ENCODE measurements at regions not wholly inside any gene's neighbourhood (a gene's known extent, or its start where the extent isn't known, plus 50 kb on each side); places are given as distances from the start of the nearest gene placed in this dataset.
"Not testable (repeated sequence)": the region's sequence is repeated elsewhere in the genome, so short reads cannot be mapped to it uniquely, and the experiment has no call there.

DNA sequence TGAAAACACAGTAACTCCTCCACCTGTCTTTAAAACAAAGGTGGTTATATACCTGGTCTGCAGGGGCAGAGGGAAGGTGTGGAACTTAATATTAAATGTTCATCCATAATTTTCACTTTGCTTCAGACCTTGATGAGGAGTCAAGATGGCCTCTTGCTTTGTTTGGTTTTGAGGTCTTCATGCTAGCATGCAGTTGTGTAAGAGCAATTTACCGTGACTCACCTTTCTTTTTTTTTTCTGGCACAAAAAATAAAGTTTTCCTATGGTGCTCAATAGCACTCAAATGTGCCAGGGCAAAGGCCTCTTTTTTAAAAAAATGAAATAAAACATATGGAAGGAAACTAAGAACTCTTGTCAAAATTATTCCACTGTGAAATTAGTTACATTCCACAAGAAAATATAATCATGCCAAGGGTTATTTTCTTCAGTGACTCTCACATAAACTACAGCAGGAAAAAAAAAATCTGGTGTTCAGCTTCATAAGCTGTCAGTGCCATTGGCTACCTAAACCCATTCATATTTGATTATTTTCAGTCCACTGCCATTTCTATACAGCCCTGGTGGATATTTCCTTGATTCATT lies 128.2 kb downstream of the SLC7A11 start:
- no peak for DNase-seq

DNA sequence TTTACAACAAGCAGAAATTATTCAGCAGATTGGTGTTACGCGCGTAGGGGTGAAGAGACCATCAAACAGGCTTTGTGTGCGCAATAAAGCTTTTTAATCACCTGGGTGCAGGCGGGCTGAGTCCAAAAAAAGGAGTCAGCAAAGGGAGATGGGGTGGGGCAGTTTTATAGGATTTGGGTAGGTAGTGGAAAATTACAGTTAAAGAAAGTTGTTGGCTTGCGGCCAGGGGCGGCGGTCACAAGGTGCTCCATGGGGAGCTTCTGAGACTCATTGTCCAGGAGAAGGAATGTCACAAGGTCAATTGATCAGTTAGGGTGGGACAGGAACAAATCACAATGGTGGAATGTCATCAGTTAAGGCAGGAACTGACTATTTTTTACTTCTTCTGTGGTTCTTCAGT lies 129.3 kb downstream of the SLC7A11 start:
- not testable (repeated sequence) for DNase-seq

DNA sequence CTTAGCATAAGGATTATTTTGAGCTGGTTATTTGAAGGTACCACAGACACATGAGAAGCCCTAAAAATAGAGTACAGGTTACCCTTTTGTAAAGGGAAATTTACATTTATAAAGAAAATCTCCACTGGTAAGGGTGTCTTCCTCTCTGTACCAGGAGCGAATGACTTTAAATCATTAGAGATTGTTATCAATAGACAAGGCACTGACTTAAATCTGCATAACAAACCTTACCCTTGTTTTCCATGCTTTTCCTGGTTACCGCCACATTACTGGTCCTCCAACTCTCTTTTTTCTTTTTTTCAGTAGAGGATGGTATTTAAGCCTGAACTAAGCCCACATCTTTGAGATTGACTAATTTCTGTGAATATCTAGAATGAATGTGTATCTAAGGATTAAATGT lies 129.8 kb downstream of the SLC7A11 start:
- DNase-seq = no peak

DNA sequence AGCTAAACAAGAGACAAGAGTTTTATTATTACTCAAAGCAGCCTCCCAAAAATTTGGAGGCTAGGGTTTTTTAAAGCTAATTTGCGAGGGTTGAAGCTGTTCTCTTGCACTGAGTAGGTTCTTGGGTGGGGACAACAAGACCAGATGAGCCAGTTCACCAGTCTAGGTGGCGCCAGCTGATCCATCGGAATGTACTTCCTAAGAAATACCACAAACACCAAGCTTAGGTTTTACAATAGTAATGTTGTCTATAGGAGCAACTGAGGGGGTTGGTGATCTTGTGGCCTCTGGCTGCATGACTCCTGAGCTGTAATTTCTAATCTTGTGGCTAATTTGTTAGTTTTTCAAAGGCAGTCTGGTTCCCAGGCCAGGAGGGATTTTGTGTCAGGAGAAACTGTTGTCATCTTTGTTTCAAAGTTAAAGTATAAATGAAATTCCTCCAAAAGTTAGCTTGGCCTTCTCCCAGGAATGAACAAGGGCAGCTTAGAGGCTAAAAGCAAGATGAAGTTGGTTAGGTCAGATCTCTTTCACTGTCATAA lies 130.6 kb downstream of the SLC7A11 start:
- no peak for DNase-seq

DNA sequence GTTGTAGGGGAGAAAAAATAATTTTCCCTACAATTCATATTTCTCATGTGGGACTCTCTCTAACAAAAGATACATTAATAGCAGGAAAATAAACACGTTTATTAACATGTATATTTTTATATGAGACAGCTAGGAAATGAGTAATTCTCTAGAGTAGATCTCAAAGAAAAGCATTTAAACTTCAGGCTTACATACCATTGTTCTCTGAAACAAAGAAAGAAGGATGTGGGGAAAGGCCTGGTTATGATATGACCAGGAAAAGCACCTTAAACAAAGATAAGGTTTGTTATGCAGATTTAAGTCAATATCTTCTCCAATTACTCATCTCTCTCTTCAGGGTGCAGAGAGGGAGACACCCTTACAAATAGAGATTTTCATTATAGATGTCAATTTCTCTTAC lies 131.3 kb downstream of the SLC7A11 start:
- no peak for DNase-seq

GRCh38 chr4:138107023-138107422 lies 135.1 kb downstream of the SLC7A11 start:
- no peak for DNase-seq

DNA sequence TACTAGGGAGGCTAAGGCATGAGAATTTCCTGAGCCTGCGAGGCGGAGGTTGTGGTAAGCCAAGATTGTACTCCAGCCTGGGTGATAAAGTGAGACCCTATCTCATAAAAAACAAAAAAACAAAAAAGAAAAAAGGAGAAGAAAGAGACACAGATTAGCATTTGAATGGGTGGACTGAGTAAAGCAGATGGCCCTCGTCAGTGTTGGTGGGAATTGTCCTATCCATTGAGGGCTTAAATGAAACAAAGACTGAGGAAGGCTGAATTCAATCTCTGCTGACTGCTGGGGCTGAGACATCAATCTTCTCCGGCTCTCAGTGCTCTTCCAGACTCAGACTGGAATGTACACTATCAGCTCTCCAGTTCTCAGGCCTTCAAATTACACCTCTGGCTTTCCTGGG lies 136.8 kb downstream of the SLC7A11 start:
- DNase-seq = no peak

DNA sequence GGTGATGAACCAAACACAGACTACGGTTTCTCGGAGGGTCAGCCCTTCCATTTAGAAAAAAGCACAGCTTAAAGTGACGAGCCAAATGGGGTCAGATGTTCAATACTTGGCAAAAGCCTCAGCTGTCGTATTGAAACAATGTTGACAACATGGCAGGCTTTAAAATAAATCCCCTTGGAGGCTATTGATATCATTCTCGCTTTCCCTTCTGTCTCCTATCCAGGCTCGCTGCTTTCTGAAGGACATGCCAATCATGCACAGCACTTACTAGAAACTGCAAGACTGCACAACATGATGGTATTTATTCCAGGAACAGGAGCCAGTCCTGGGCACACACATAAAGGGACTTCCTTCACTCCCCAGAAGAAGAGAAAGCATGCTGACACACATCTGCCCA lies 137.9 kb downstream of the SLC7A11 start:
- DNase-seq = no peak

DNA sequence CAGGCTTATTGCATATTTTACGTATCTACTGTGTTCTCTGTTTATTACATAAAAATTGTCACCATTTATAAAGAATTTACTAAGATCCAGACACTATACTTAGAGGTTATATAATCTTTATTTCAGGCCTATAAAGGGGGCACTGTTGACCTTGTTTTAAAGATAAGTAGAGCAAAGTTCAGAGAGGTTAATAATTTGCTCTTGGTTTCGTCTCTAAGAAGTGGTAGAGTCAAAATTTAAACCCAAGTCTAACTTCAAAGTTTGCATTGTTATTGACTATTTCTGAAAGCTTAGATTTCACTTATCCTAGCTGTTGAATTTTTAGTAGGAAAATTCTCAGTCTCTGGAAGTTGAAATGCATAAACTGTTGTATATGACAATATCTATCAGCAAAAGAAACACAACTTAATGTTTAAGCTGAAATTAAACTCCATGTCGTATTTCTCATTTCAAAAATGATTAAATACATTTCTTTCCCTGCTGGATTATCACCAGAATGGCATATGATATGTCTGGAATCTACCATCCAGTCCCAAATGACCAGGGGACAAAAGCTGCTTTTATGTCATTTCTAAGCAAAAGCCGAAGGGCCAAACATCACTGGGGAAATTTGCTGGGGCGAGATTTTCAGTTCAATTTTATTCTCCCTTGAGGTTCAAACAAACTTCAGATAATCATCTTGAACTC lies 138.4 kb downstream of the SLC7A11 start:
- no peak for DNase-seq

- DNase-seq = no peak
These were observed 142.8 kb downstream of the SLC7A11 start for GRCh38 chr4:138099385-138099784.

GRCh38 chr4:138097912-138098600 lies 144.1 kb downstream of the SLC7A11 start:
- no peak for DNase-seq

DNA sequence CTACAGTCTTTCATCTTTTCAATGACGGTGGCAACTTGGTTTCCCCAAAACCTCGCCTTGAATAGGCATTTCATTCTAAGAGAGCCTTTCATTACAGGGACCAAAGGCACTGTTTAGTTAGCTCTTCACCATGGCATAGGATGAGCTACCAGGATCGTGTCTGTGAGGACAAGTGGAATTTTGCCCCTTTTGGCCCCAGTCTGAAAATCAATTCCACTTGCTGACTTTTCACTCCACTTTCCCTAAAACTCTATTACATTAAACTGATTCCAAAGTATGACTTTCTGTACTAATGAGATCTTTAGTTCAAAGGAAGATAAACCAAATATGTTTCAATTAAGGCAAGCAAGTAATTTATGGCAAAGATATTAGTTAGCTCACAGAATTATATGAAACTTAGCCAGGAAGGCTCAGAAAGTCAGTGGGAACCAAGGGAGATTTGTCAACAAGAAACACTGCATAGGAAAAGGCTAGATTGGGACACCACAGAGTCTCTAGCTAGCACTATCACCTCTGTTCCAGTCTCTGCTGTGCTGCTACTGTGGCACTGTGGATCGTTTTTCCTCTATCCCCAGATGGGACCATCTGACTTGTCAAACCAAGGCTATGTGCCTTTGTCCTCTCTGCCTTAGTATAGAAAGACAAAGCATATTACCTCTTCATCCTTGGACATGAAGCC lies 145.6 kb downstream of the SLC7A11 start:
- no peak for DNase-seq

DNA sequence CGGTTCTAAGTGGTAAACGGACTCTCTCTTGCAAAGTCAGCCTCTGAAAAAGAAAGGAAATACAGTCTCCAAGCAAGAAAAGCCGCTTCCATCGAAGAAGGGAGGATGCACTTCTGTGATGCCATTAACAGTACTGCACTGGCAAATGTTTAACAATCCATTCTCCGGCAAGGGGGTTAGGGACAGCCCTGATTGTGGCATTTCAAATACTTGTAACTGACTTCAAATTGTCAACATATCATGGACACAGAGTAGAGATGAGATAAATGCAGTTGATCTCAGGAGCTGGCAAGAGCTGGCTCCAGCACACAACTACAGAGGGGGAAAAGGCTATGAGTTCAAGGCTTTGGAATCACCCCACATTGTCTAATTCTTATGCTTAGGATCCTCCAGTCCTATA lies 146.8 kb downstream of the SLC7A11 start:
- DNase-seq = no peak

- DNase-seq = no peak
These were observed 150.1 kb downstream of the SLC7A11 start for GRCh38 chr4:138092060-138092459.

DNA sequence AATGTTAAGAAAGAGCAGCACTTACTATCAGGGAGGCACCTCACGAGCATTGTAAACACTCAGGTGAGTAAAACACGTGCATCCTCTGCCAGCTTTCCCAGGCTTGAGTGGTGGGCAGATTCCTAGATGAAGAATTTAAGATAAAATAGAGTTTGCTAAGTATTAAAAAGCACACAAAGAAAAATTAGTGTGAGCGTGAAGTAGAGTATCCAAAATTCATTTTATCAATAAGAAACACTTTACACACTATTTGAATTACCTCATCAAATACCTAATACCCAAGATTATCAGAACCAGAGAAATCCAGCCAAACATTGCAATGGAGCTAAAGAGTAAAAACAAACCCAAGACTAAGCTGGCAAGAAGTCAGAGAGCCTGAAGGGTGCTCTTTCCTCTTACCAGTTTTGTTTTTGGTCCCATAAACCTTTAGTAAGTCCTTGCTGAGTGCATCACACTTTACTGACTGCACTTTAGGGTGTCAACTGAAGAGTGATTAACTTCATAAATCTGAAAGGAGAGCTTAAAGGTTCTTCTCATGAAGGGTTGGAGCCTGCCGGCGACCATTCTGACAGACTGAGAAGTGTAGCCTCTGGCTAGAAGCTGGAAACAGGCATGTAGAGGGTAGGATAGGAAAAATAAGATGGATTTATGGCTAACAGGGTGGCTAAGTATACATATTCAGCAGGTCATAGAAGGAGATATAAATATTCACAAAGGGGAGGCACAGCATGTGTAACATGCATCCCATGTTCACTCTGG lies 151.1 kb downstream of the SLC7A11 start:
- no peak for DNase-seq

- peak; percentile 45 for DNase-seq
These were observed 151.8 kb downstream of the SLC7A11 start for GRCh38 chr4:138090150-138090917.

GRCh38 chr4:138088449-138089208 lies 153.5 kb downstream of the SLC7A11 start:
- no peak for DNase-seq

GRCh38 chr4:138087066-138087719 lies 155.0 kb downstream of the SLC7A11 start:
- DNase-seq = no peak

- DNase-seq = no peak
These were observed 155.5 kb downstream of the SLC7A11 start for GRCh38 chr4:138086611-138087041.

- DNase-seq = no peak
These were observed 156.3 kb downstream of the SLC7A11 start for GRCh38 chr4:138085736-138086305.

Data from NCI-H524 treated with DMSO at 0.1 percent for 48 hours (cell line).